ENCODE measurements at regions not wholly inside any gene's neighbourhood (a gene's known extent, or its start where the extent isn't known, plus 50 kb on each side); places are given as distances from the start of the nearest gene placed in this dataset.
A peak's percentile ranks its signal among the peaks of the same experiment; 100 is the strongest.

DNA sequence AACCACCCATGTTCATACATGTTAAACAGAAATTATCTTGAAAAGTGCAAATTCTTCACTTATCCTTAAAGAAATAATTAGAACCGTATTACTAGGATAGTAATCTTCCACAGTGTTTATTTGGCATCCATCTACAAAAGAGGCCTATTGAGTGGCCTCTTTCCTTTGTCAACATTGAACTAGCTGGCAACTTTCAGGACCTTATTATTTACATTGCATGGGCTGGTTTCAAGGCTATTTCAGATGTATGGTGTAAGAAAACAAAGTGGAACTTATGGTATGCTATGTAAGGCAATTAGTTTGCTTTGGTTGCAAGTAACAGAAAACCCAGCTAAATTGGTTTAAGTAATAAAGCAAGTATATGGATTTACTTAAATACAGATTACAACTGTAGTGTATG is 324.6 kb downstream of the RBM43 start:
- no peak overlapping the region for H3K4me3 ChIP-seq (ENCODE audit: low read length in 2 of 2)
- WGBS, 2 donors: 8 to 30% methylated on average over 1 of the region's 1 CpG
- no peak for DNase-seq
- no peak for ATAC-seq (ENCODE audit: low FRiP score)
- no peaks in the 10 kb centered on the region for H3K27me3 ChIP-seq (ENCODE audit: control insufficient read depth in 1 of 2, insufficient read depth in 2 of 2, low read length in 1 of 2)
- H3K27ac ChIP-seq (ENCODE audit: low read depth in 1 of 2, low read length in 2 of 2): no peak overlapping the region
- H3K4me1 ChIP-seq (ENCODE audit: control insufficient read depth in 1 of 2, insufficient read depth in 2 of 2, low read length in 2 of 2): no peaks in the 10 kb centered on the region
- intact Hi-C loops (cut with DNase I): no loop called here
- H3K36me3 ChIP-seq (ENCODE audit: control insufficient read depth in 1 of 2, insufficient read depth in 2 of 2, low read length in 1 of 2): no peaks in the 10 kb centered on the region
- no peaks in the 10 kb centered on the region for H3K9me3 ChIP-seq (ENCODE audit: control insufficient read depth, low read length)

- DNase-seq (no peak), ATAC-seq (ENCODE audit: low FRiP score) (no peak)
- WGBS, 2 donors: 90 to 91% methylated on average over 3 of the region's 3 CpGs
- H3K27me3 ChIP-seq (ENCODE audit: control insufficient read depth in 1 of 2, insufficient read depth in 2 of 2, low read length in 1 of 2): no peaks in the 10 kb centered on the region
- H3K4me3 ChIP-seq (ENCODE audit: low read length in 2 of 2): no peak overlapping the region
- H3K36me3 ChIP-seq (ENCODE audit: control insufficient read depth in 1 of 2, insufficient read depth in 2 of 2, low read length in 1 of 2): no peaks in the 10 kb centered on the region
- intact Hi-C loops (cut with DNase I): no loop called here
- H3K9me3 ChIP-seq (ENCODE audit: control insufficient read depth, low read length): peaks cover 2% of the 10 kb centered on the region
- no peaks in the 10 kb centered on the region for H3K4me1 ChIP-seq (ENCODE audit: control insufficient read depth in 1 of 2, insufficient read depth in 2 of 2, low read length in 2 of 2)
- no peak overlapping the region for H3K27ac ChIP-seq (ENCODE audit: low read depth in 1 of 2, low read length in 2 of 2)
Measured at GRCh38 chr2:150931451-150931850, 330.2 kb downstream of the RBM43 start.

DNA sequence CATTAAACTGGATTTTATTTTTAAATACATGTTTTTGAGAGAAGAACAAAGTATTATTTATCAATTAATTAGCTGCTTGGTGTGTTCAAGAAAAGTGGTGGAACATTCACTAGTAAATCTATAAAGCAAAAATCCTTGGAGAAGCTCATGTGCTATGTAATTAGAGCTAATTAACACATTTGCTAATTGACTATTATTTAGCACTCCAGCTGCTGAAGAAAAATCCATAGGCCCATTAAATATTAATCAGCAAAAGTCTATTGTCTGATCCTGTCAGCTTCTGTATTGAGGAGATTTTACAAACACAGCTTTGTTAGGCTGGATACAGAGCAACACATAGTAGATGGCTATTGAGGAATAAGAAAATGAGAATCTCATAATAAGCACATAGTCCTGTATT is 336.1 kb downstream of the RBM43 start:
- Histone ChIP-seq H3K36me3 (ENCODE audit: control insufficient read depth in 1 of 2, insufficient read depth in 2 of 2, low read length in 1 of 2) (no peaks in the 10 kb centered on the region), H3K9me3 (ENCODE audit: control insufficient read depth, low read length) (no peaks in the 10 kb centered on the region), H3K4me1 (ENCODE audit: control insufficient read depth in 1 of 2, insufficient read depth in 2 of 2, low read length in 2 of 2) (no peaks in the 10 kb centered on the region), H3K27ac (ENCODE audit: low read depth in 1 of 2, low read length in 2 of 2) (no peak overlapping the region), H3K4me3 (ENCODE audit: low read length in 2 of 2) (no peak overlapping the region), H3K27me3 (ENCODE audit: control insufficient read depth in 1 of 2, insufficient read depth in 2 of 2, low read length in 1 of 2) (no peaks in the 10 kb centered on the region)
- intact Hi-C loops (cut with DNase I): no loop called here
- ATAC-seq (ENCODE audit: low FRiP score): no peak
- DNase-seq: no peak

DNA sequence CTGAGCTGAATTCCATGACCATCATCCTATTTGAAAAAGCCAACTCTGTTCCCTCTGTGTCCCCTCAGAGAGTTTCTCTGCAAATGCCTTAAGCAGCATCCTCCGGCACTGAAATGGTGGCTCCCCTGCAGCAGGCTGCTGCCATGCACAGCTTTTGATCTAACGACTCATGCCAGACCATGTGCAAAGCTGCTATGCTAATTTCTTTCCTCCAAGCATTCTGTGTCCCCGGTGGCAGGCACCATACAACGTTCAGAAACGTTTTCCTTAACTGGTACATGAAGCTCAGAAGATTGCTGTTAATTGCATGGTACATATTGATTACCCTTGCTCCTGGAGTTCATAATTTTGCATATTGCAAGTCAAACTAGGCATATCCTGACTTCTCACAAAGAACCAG is 336.8 kb downstream of the RBM43 start:
- no peaks in the 10 kb centered on the region for H3K27me3 ChIP-seq (ENCODE audit: control insufficient read depth in 1 of 2, insufficient read depth in 2 of 2, low read length in 1 of 2)
- intact Hi-C loops (cut with DNase I): no loop called here

GRCh38 chr2:150919901-150920300 is 341.8 kb downstream of the RBM43 start:
- Histone ChIP-seq H3K27me3 (ENCODE audit: control insufficient read depth in 1 of 2, insufficient read depth in 2 of 2, low read length in 1 of 2) (no peaks in the 10 kb centered on the region), H3K27ac (ENCODE audit: low read depth in 1 of 2, low read length in 2 of 2) (no peak overlapping the region), H3K36me3 (ENCODE audit: control insufficient read depth in 1 of 2, insufficient read depth in 2 of 2, low read length in 1 of 2) (no peaks in the 10 kb centered on the region), H3K4me1 (ENCODE audit: control insufficient read depth in 1 of 2, insufficient read depth in 2 of 2, low read length in 2 of 2) (no peaks in the 10 kb centered on the region), H3K4me3 (ENCODE audit: low read length in 2 of 2) (no peak overlapping the region), H3K9me3 (ENCODE audit: control insufficient read depth, low read length) (no peaks in the 10 kb centered on the region)
- DNase-seq (no peak), ATAC-seq (ENCODE audit: low FRiP score) (no peak)
- intact Hi-C loops (cut with DNase I): no loop called here
- WGBS, 2 donors: 79 to 85% methylated on average over 5 of the region's 5 CpGs

More for the DNA sequence above, 336.8 kb downstream of the RBM43 start:
- H3K27ac ChIP-seq (ENCODE audit: low read depth in 1 of 2, low read length in 2 of 2): no peak overlapping the region
- no peaks in the 10 kb centered on the region for H3K36me3 ChIP-seq (ENCODE audit: control insufficient read depth in 1 of 2, insufficient read depth in 2 of 2, low read length in 1 of 2)
- no peaks in the 10 kb centered on the region for H3K9me3 ChIP-seq (ENCODE audit: control insufficient read depth, low read length)
- DNase-seq (no peak), ATAC-seq (ENCODE audit: low FRiP score) (no peak)
- no peak overlapping the region for H3K4me3 ChIP-seq (ENCODE audit: low read length in 2 of 2)
- H3K4me1 ChIP-seq (ENCODE audit: control insufficient read depth in 1 of 2, insufficient read depth in 2 of 2, low read length in 2 of 2): no peaks in the 10 kb centered on the region
- WGBS, 2 donors: 26 to 27% methylated on average over 5 of the region's 5 CpGs

- no peak overlapping the region for H3K27ac ChIP-seq (ENCODE audit: low read depth in 1 of 2, low read length in 2 of 2)
- WGBS, 2 donors: 82 to 87% methylated on average over 7 of the region's 7 CpGs
- intact Hi-C loops (cut with DNase I): no loop called here
- H3K36me3 ChIP-seq (ENCODE audit: control insufficient read depth in 1 of 2, insufficient read depth in 2 of 2, low read length in 1 of 2): no peaks in the 10 kb centered on the region
- H3K27me3 ChIP-seq (ENCODE audit: control insufficient read depth in 1 of 2, insufficient read depth in 2 of 2, low read length in 1 of 2): no peaks in the 10 kb centered on the region
- no peak overlapping the region for H3K4me3 ChIP-seq (ENCODE audit: low read length in 2 of 2)
- no peaks in the 10 kb centered on the region for H3K4me1 ChIP-seq (ENCODE audit: control insufficient read depth in 1 of 2, insufficient read depth in 2 of 2, low read length in 2 of 2)
- no peak for DNase-seq
- ATAC-seq (ENCODE audit: low FRiP score): no peak
- no peaks in the 10 kb centered on the region for H3K9me3 ChIP-seq (ENCODE audit: control insufficient read depth, low read length)
Measured at GRCh38 chr2:150917961-150918713, 343.5 kb downstream of the RBM43 start.

- Histone ChIP-seq H3K4me3 (ENCODE audit: low read length in 2 of 2) (no peak overlapping the region), H3K27ac (ENCODE audit: low read depth in 1 of 2, low read length in 2 of 2) (no peak overlapping the region), H3K9me3 (ENCODE audit: control insufficient read depth, low read length) (no peaks in the 10 kb centered on the region), H3K27me3 (ENCODE audit: control insufficient read depth in 1 of 2, insufficient read depth in 2 of 2, low read length in 1 of 2) (no peaks in the 10 kb centered on the region), H3K4me1 (ENCODE audit: control insufficient read depth in 1 of 2, insufficient read depth in 2 of 2, low read length in 2 of 2) (no peaks in the 10 kb centered on the region), H3K36me3 (ENCODE audit: control insufficient read depth in 1 of 2, insufficient read depth in 2 of 2, low read length in 1 of 2) (no peaks in the 10 kb centered on the region)
- DNase-seq: no peak
- no peak for ATAC-seq (ENCODE audit: low FRiP score)
- 89% methylated on average over 8 of the region's 8 CpGs for WGBS, 2 donors
- intact Hi-C loops (cut with DNase I): no loop called here
Measured at GRCh38 chr2:150916467-150917396, 344.9 kb downstream of the RBM43 start.

- WGBS, 2 donors: 33 to 40% methylated on average over 9 of the region's 9 CpGs
- intact Hi-C loops (cut with DNase I): no loop called here
- no peaks in the 10 kb centered on the region for H3K27me3 ChIP-seq (ENCODE audit: control insufficient read depth in 1 of 2, insufficient read depth in 2 of 2, low read length in 1 of 2)
- H3K4me1 ChIP-seq (ENCODE audit: control insufficient read depth in 1 of 2, insufficient read depth in 2 of 2, low read length in 2 of 2): no peaks in the 10 kb centered on the region
- ATAC-seq (ENCODE audit: low FRiP score) (peak; percentile 90), DNase-seq (peak; percentile 74 to 81)
- H3K9me3 ChIP-seq (ENCODE audit: control insufficient read depth, low read length): no peaks in the 10 kb centered on the region
- H3K36me3 ChIP-seq (ENCODE audit: control insufficient read depth in 1 of 2, insufficient read depth in 2 of 2, low read length in 1 of 2): no peaks in the 10 kb centered on the region
- no peak overlapping the region for H3K4me3 ChIP-seq (ENCODE audit: low read length in 2 of 2)
- H3K27ac ChIP-seq (ENCODE audit: low read depth in 1 of 2, low read length in 2 of 2): no peak overlapping the region
Measured at GRCh38 chr2:150911766-150912280, 349.8 kb downstream of the RBM43 start.

Data from aorta (tissue), 5 donors.